ENCODE measurements at regions not wholly inside any gene's neighbourhood (a gene's known extent, or its start where the extent isn't known, plus 50 kb on each side); places are given as distances from the start of the nearest gene placed in this dataset.
A peak's percentile ranks its signal among the peaks of the same experiment; 100 is the strongest.

GRCh38 chr5:82749461-82749820 lies 327.8 kb downstream of the TMEM167A start:
- TF ChIP-seq, protein P1, sequence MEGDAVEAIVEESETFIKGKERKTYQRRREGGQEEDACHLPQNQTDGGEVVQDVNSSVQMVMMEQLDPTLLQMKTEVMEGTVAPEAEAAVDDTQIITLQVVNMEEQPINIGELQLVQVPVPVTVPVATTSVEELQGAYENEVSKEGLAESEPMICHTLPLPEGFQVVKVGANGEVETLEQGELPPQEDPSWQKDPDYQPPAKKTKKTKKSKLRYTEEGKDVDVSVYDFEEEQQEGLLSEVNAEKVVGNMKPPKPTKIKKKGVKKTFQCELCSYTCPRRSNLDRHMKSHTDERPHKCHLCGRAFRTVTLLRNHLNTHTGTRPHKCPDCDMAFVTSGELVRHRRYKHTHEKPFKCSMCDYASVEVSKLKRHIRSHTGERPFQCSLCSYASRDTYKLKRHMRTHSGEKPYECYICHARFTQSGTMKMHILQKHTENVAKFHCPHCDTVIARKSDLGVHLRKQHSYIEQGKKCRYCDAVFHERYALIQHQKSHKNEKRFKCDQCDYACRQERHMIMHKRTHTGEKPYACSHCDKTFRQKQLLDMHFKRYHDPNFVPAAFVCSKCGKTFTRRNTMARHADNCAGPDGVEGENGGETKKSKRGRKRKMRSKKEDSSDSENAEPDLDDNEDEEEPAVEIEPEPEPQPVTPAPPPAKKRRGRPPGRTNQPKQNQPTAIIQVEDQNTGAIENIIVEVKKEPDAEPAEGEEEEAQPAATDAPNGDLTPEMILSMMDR (conservative IDR thresholded peaks at IDR 0.05; ENCODE audit: low read depth, low read length) = no peak
- no peak overlapping the region for H3K4me3 ChIP-seq (ENCODE audit: low read length)
- DNase-seq (ENCODE audit: low read depth) = peak; percentile 11

- TF ChIP-seq, protein P1 (conservative IDR thresholded peaks at IDR 0.05; ENCODE audit: low read depth, low read length) = no peak
- H3K4me3 ChIP-seq (ENCODE audit: low read length) = no peak overlapping the region
- DNase-seq (ENCODE audit: low read depth) = no peak
These were observed 328.3 kb downstream of the TMEM167A start for GRCh38 chr5:82748688-82749460.

GRCh38 chr5:82747986-82748385 lies 329.2 kb downstream of the TMEM167A start:
- no peak overlapping the region for H3K4me3 ChIP-seq (ENCODE audit: low read length)
- DNase-seq (ENCODE audit: low read depth) = no peak
- TF ChIP-seq, protein P1 (conservative IDR thresholded peaks at IDR 0.05; ENCODE audit: low read depth, low read length) = no peak

DNA sequence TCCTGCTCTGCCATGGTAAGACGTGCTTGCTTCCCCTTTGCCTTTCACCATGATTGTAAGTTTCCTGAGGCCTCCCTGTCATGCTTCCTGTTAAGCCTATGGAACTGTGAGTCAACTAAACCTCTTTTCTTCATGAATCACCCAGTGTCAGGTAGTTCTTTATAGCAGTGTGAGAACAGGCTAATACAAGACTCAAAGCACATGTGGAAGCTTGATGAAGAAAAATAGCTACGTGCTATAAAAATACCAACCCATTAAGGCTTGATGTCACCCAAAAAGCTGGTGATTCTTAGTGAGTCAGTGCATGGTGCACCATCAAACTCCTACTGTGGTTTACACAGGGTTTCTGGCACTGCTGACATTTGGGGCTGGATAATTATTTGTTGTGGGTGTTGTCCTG lies 332.2 kb downstream of the TMEM167A start:
- no peak for DNase-seq (ENCODE audit: low read depth)
- TF ChIP-seq, protein P1 (conservative IDR thresholded peaks at IDR 0.05; ENCODE audit: low read depth, low read length) = no peak
- H3K4me3 ChIP-seq (ENCODE audit: low read length) = no peak overlapping the region

- TF ChIP-seq, protein P1 (conservative IDR thresholded peaks at IDR 0.05; ENCODE audit: low read depth, low read length) = no peak
- no peak overlapping the region for H3K4me3 ChIP-seq (ENCODE audit: low read length)
- DNase-seq (ENCODE audit: low read depth) = no peak
These were observed 338.4 kb downstream of the TMEM167A start for GRCh38 chr5:82738681-82739269.

GRCh38 chr5:82735160-82735789 lies 341.9 kb downstream of the TMEM167A start:
- peak; percentile 85 for DNase-seq (ENCODE audit: low read depth)
- TF ChIP-seq, protein P1 (conservative IDR thresholded peaks at IDR 0.05; ENCODE audit: low read depth, low read length) = no peak
- H3K4me3 ChIP-seq (ENCODE audit: low read length) = no peak overlapping the region

All from retinal pigment epithelial cell (primary cell).